ENCODE measurements at regions not wholly inside any gene's neighbourhood (a gene's known extent, or its start where the extent isn't known, plus 50 kb on each side); places are given as distances from the start of the nearest gene placed in this dataset.

DNA sequence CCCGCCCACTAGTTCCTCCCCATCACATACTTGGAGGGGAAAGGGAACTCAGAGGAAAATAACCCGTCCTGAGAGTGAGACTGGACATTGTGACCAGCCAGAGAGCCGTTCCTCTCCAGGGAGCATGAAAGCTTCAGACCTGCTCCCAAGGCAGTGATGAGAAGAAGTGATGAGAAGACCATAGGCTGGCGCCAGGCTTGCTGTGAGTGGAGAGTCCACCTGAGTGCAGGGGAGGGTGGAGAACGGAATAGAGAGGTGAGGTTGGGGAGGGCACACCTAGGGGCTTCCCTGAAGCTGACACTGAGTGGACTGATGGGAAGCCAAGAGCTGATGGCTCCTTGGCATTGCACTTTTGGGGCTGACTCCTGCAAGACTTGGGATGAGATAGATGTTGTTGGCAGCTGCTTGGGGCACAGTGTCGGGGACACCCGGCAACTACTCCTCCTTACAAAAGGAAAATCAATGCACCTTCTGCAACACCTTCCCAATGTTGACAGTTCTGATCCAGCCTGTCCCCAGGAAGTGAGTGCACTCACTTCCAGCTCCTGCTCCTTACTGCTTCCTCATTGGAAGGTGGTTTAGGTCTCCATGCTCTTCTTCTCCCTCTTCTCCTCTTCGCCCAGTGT is 79.4 kb downstream of the EMX2 start:
- no peaks in the 10 kb centered on the region for H3K9me3 ChIP-seq (ENCODE audit: control insufficient read depth in 2 of 3, insufficient read depth in 1 of 3, low read length in 3 of 3)
- H3K4me1 ChIP-seq (ENCODE audit: control insufficient read depth in 2 of 3, insufficient read depth in 2 of 3, low read depth in 1 of 3, low read length in 3 of 3), result no peaks in the 10 kb centered on the region
- H3K27me3 ChIP-seq (ENCODE audit: control insufficient read depth, insufficient read depth, low read length), result no peaks in the 10 kb centered on the region
- no peak for TF ChIP-seq CTCF (IDR thresholded peaks at IDR 0.05; ENCODE audit: borderline replicate concordance, extremely low read depth, insufficient read depth)
- intact Hi-C loops (cut with DNase I), result no loop called here
- no peak overlapping the region for H3K27ac ChIP-seq (ENCODE audit: low read depth in 2 of 2, low read length in 2 of 2)
- DNase-seq (no peak), FAIRE-seq (no peak)
- no peak overlapping the region for H3K4me3 ChIP-seq (ENCODE audit: low read length in 3 of 3)
- H3K9ac ChIP-seq (ENCODE audit: low read length in 3 of 3), result no peak overlapping the region
- no peaks in the 10 kb centered on the region for H3K36me3 ChIP-seq (ENCODE audit: control insufficient read depth in 2 of 3, insufficient read depth in 3 of 3, low read length in 3 of 3)

- intact Hi-C loops (cut with DNase I), result no loop called here
- no peak overlapping the region for H3K4me3 ChIP-seq (ENCODE audit: low read length in 3 of 3)
- H3K27ac ChIP-seq (ENCODE audit: low read depth in 2 of 2, low read length in 2 of 2), result no peak overlapping the region
- FAIRE-seq, result no peak
- H3K27me3 ChIP-seq (ENCODE audit: control insufficient read depth, insufficient read depth, low read length), result no peaks in the 10 kb centered on the region
- H3K9me3 ChIP-seq (ENCODE audit: control insufficient read depth in 2 of 3, insufficient read depth in 1 of 3, low read length in 3 of 3), result no peaks in the 10 kb centered on the region
- H3K9ac ChIP-seq (ENCODE audit: low read length in 3 of 3), result no peak overlapping the region
- H3K36me3 ChIP-seq (ENCODE audit: control insufficient read depth in 2 of 3, insufficient read depth in 3 of 3, low read length in 3 of 3), result no peaks in the 10 kb centered on the region
- no peak for DNase-seq
- H3K4me1 ChIP-seq (ENCODE audit: control insufficient read depth in 2 of 3, insufficient read depth in 2 of 3, low read depth in 1 of 3, low read length in 3 of 3), result peaks cover 0 to 3% (median 0%) of the 10 kb centered on the region in 3 donors
- no peak for TF ChIP-seq CTCF (IDR thresholded peaks at IDR 0.05; ENCODE audit: borderline replicate concordance, extremely low read depth, insufficient read depth)
These were observed 80.1 kb downstream of the EMX2 start for GRCh38 chr10:117622471-117623184.

DNA sequence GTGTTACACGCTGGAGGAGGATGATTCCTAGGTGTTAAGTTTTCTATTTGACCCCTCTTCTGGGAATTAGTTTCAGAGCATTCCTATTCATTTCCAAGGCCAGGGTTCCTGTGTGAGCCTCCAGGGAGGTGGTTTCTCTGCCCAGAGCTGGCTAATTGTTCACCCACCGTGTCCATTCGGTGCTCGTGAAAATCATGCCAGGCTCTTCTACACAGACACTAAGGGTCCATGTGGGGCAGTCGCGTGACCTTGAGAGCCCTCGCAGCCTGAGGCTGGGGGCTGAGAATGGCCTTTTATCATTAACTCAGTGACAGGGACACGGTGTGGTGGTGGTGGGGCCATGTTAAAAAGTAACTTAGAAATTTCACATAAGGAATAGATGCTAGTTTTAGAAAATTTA is 83.7 kb downstream of the EMX2 start:
- Histone ChIP-seq H3K4me1 (ENCODE audit: control insufficient read depth in 2 of 3, insufficient read depth in 2 of 3, low read depth in 1 of 3, low read length in 3 of 3) (peaks cover 0 to 6% (median 0%) of the 10 kb centered on the region in 3 donors), H3K9me3 (ENCODE audit: control insufficient read depth in 2 of 3, insufficient read depth in 1 of 3, low read length in 3 of 3) (no peaks in the 10 kb centered on the region), H3K9ac (ENCODE audit: low read length in 3 of 3) (no peak overlapping the region), H3K4me3 (ENCODE audit: low read length in 3 of 3) (no peak overlapping the region), H3K36me3 (ENCODE audit: control insufficient read depth in 2 of 3, insufficient read depth in 3 of 3, low read length in 3 of 3) (no peaks in the 10 kb centered on the region), H3K27ac (ENCODE audit: low read depth in 2 of 2, low read length in 2 of 2) (peak overlapping the region; percentile 25 to 40), H3K27me3 (ENCODE audit: control insufficient read depth, insufficient read depth, low read length) (no peaks in the 10 kb centered on the region)
- intact Hi-C loops (cut with DNase I), result no loop called here
- TF ChIP-seq CTCF (IDR thresholded peaks at IDR 0.05; ENCODE audit: borderline replicate concordance, extremely low read depth, insufficient read depth), result no peak
- DNase-seq (peak in 1 of 5 donors; percentile 47), FAIRE-seq (no peak)
